ENCODE measurements at regions not wholly inside any gene's neighbourhood (a gene's known extent, or its start where the extent isn't known, plus 50 kb on each side); places are given as distances from the start of the nearest gene placed in this dataset.
"Not testable (repeated sequence)": the region's sequence is repeated elsewhere in the genome, so short reads cannot be mapped to it uniquely, and the experiment has no call there.

DNA sequence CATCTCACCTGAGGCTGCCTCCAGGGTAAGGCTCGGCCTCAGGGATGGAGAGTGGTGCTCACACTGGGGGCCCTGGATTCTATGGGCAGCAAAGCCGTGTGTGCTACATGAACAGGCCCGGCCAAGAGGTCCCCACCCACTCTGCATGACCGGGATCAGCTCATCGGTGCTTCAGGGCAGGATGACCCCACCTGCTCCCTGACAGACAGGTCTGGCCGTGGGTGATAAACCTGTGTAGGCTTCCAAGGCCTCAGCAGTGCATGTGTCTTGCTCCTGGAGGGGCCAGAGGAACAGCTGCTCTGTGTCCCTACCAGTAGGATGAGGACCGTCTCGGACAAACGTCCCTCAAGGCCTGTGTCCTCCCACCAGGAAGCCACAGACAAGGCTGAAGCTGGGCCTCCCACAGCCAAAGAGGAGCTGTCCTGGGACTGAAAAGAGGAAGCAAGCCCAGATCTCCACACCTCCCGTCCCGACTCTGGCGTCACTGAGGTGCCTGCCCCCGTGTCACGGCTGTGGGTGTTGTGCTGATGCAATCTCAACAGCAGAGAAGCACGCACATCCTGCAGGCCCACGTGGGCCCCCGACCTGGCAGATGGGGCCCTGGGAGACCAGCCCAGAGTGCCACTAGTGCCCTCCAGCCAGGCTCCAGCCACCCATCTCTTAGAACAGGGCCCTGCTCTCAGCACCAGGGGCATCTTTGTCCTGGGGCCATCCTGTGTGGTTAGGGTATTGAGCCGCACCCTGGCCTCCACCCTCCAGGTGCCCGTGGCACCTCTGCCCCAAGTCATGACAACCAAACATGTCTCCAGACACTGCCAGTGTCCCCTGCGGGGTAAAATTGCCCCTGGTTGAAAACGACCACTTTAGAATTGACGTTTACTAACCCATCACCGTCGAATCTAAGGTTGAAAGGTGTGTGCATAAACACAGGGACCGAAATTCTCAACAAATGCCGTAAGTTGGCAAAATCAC, 5455.9 kb upstream of the TPTE start:
- not testable (repeated sequence) for DNase-seq (ENCODE audit: low spot score)

DNA sequence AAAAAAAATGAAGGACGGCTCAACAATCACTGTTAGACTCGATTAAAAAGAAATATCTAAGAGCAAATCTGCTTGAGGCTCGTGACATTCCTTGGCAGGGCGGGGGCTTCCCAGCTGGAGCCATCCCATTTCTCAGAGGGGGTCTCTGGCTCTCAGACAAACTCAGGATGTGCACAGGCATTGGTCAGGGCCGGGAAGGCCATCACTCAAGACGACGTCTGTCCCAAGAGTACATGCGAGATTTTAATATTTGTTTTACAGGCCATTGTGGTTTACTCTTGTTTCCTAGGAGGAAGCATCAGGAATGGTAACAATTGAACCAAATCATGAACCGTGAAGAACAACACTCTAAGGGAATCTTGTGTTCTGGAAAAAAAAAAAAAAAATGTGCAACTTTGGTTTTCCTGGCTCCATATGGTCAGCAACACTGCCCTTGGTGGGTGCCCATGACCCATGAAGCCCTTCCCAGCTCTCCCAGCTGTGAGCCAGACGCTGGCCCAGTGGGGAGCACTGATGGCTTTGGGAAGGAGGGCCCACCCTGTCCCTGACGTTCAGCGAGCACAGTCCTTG, 5454.6 kb upstream of the TPTE start:
- DNase-seq (ENCODE audit: low spot score) = not testable (repeated sequence)

DNA sequence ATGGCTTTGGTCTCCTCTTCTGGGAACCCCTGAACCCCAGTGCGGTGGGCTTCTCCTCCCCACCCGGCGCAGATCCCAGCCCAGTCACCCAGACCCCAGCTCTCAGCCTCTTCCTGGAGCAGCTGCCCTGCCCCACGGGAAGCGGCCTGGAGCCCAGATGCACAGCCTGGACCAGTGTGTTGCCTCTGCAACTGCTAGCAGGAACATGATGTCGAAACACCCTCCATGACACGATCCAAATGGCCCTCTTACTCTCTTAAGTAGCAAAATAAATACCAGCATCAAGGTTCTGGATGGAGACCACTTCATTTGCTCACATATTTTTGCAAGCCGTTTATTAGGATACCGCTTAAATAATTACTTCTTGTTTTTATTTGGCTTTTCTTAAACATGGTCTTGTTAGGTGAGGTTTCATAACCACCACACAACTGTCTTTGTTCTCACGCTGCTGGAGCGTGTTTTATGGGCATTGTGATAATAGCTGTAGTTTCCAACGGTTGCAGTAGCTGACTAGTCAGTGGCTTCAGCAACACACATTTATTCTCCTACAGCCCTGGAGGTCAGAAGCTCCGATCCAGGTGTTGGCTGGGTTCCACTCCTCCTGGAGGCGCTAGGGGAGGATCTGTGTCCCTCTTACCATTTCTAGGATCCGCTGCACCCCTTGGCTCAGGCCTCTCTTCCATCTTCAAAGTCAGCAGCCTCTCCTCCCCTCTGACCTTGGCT, 5453.9 kb upstream of the TPTE start:
- not testable (repeated sequence) for DNase-seq (ENCODE audit: low spot score)

DNA sequence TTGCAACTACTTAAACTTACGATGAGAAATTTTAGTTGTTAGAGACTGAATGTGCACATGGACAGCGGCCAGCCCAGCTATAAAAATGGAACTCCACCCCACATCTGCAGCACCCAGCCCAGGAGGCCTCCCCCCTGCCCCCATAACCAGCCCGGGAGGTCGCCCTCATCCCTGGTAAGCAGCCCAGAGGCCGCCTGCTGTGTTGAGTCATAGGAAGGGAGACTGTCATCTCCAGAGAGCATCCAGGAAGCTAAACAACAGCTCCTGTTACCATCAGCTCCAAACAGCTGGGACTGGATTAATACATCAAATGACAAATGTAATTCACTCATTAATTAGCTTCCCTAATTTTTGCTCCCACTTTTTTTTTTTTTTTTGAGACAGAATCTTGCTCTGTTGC, 5452.7 kb upstream of the TPTE start:
- DNase-seq (ENCODE audit: low spot score) = not testable (repeated sequence)

DNA sequence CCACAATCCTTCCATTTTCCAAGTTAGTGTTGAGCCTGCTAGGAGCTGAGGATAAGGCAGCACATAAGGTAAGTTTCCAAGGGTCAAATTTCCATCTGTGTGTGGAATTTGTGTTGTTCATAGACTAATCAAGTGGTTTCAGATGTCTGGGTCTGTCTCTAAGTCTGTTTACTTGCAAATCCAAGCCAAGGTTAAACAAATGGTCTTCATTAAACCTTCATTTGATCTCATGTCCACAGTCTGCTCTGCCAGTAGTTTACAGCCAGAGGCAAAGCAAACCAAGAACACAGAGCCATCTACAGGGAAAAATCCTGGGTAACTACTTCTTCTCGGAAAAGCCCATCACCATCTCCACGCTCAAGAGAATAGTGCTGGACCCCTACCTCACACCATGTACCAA, 5450.2 kb upstream of the TPTE start:
- DNase-seq (ENCODE audit: low spot score) = not testable (repeated sequence)

DNA sequence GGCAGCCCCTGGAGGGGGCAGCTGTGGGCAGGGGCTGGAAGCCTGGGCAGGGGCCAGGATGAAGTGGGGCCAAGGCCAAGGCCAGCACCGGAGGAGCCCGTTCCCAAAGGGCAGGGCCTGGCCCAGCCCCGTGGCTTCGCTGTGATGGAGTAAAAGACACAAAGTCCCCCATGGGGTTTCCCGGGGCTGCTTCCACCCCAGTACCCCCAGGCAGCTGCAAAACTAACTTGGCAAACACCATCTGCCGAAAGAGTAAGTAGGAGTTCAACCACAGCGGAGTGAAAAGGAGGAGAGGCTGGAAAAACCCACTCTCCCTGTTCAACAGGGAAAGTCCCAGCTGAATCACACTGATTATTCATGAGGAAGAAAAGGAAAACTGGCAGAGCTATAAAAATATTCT, 5444.5 kb upstream of the TPTE start:
- not testable (repeated sequence) for DNase-seq (ENCODE audit: low spot score)

DNA sequence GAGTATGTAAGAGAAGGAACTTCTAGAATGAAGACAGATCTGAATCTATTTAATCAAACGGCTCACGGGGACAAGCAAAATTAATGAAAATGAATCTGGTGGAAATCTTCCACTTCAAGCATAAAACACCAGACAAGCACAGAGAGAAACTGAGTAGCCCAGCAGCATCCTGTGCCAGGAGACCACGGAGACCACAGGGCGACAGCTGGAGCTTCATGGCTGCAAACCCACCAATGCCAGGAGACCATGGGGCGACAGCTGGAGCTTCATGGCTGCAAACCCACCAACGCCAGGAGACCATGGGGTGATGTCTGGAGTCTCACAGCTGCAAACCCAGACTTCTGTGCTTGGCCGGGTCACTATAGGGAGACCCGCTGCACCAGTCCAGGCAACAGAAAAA, 5442.0 kb upstream of the TPTE start:
- not testable (repeated sequence) for DNase-seq (ENCODE audit: low spot score)

DNA sequence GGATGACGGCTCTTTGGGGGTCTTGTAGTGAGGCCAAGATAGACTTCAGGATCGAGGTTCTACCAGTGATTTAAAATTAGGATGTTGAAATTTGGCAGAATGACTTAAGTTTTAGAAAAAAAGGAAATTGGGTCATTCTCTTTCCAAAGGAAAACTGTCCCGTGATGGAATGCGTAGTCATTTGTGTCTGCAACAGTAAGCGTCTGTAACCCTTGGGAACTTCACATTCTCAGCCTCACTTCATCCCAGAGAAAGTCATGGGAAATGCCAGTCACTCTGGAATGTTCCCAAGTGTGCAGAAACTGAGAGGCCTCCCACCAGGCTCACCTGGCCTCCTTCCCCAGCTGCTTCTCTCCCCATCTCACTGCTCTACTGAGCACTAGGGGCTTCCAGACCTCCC, 5441.4 kb upstream of the TPTE start:
- not testable (repeated sequence) for DNase-seq (ENCODE audit: low spot score)

DNA sequence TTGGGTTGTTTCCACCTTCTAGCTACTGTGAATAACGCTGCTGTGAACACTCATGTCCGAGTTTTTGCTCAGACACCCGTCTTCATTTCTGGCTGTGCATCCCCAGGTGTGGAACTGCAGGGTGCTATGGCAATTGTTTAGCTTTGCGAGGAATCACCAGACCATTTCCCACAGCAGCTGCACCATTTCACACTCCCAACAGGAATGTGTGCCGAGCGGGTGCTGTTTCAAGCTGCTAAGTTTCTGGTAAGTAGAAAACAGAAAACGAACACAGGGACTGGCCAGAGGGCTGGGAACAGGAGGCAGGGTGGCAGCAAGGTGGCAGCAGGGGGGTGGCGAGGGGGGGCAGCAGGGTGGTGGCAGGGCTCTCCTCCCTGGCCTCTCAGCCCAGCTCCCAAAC, 5437.1 kb upstream of the TPTE start:
- DNase-seq (ENCODE audit: low spot score) = not testable (repeated sequence)

DNA sequence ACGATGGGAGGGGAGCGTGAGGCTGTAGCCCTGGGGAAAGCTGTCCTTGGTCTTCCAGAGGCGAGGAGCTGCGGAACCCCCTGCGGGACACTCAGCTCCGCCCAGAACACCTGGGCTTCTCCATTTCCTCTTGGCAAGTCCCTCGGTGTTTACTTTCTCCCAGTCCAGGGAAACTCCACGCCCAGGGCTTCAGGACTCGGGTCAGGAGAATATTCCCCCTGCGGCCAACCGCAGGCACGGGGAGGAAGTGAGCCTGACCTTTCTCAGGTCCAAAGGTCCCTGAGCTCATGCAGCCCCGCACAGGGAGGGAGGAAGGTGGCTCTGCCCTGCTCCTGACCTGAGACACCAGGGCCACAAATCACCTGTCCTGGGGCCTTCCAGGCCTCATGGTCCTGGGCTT, 5435.9 kb upstream of the TPTE start:
- DNase-seq (ENCODE audit: low spot score) = not testable (repeated sequence)

DNA sequence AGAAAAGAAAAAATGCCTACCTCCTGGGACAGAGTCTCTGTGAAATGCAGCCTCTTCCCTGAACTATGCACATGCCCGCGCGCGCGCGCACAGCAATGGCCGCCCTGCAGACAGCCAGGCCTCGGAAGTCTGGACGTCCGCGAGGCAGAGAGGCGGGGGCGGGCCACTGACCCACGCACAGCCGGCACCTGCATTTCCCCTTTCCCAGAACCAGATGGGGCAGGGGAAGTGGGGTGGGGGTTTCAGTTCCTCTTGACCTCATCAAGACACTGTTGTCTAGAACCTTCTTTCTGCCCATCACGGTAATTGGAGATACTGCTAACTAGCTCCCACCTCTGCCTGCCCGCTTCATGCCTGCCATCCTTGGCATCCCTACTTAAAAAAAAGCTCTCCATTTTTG, 5435.0 kb upstream of the TPTE start:
- DNase-seq (ENCODE audit: low spot score) = not testable (repeated sequence)

DNA sequence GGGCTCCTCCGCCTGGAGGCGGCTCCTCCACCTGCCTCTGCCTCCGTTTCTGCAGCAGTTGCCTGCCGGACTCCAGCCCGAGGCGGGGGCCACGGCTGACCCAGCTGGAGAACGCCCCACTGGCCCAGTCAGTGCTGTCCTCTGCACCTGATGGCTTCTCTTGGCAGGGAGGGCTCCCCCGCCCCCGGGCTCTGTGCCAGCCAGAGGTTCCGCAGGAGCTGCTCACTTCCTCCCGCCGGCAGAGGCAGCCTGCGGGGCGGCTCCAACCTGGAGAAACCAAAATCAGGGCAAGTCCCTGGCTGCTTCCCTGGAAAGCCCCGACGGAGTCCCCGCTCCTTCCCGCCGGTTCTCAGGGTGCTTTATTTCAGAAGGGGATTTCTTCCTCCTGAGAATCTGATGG, 5432.6 kb upstream of the TPTE start:
- DNase-seq (ENCODE audit: low spot score) = not testable (repeated sequence)

DNA sequence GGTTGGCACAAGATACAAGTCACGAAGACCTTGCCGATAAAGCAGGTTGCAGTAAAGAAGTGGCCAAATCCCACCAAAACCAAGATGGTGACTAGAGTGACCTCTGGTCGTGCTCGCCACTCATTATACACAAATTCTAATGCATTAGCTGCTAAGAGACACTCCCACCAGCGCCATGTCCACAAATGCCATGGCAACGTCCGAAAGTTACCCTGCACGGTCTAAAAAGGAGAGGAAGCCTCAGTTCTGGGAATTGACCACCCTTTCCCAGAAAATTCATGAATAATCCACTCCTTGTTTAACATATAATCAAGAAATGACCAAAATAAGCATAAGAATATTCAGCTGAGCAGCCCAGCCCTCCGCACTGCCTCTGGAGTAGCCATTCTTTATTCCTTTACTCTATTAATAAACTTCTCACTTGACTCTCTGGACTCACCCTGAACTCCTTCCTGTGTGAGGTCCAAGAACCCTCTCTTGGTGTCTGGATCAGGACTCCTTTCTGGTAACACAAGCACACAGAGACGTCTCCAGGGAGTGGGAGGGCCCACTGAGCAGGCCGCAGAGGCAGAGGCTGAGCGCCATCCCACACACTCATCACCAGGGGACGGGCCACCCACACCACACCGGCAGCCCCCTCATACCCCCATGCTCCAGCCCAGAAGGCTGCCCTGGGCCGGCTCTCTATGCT, 5431.8 kb upstream of the TPTE start:
- not testable (repeated sequence) for DNase-seq (ENCODE audit: low spot score)

DNA sequence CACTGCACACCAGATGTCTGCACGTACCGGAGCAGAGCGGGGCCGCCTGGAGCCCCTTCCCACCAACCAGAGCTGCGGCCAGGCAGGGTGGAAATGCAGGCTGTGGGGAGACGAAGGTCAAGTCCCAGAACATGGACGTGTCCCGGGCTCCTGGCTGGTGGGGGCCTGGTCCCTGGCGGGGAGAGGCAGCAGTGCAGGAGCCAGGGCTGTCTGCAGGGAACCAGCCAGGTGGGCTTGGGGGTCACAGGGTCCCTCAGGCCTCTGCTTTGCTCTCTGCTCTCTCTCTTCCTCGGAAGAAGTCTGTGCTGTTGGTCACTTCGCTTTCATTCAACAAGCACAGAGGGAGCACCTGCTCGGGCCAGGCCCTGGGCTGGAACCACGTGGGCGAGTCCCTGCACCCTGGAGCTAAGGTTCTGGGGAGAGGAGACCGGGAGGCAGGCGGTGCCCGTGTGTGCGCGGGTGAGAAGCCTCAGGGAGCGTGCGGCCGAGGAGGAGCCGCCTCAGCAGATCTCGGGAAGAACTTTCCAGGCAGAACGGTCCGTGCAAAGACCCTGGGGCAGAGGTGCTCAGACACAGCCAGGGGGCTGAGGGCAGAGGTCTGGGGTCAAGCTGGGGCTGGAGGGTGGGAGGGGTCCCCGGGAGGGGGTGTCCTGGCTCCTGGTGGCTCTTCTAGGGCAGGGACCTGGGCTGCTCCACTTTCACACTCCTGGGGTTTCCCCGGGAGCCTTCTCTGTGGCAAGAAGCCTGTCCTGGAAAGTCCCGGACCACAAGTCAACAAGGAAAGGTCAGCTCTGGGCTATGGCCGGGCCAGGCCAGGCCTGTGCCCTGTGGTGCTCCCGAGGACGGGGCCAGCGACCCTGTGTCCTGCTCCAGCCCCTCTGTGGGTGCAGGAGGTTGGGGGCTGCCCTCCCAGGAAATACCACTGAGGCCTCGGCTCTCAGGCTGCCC, 5431.0 kb upstream of the TPTE start:
- not testable (repeated sequence) for DNase-seq (ENCODE audit: low spot score)

DNA sequence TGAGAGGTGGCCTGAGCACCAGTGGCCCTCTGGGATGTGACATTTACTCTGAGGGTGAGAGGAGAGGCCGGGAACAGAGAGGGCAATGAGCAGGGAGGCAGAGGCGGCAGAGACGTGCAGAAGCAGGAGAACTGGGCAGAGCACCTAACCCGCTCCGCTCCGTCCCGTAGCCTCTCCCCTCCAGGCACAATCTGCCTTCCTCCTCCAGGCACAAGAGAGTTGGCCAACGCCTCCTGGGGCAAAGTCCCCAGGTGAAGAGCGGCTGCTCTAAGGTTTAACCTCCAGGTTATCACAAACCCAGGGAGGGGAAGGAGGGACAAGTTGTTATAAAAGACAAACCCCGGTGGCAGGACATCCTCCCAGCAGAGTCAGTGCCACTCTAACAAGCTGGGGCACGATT, 5430.1 kb upstream of the TPTE start:
- DNase-seq (ENCODE audit: low spot score) = not testable (repeated sequence)

DNA sequence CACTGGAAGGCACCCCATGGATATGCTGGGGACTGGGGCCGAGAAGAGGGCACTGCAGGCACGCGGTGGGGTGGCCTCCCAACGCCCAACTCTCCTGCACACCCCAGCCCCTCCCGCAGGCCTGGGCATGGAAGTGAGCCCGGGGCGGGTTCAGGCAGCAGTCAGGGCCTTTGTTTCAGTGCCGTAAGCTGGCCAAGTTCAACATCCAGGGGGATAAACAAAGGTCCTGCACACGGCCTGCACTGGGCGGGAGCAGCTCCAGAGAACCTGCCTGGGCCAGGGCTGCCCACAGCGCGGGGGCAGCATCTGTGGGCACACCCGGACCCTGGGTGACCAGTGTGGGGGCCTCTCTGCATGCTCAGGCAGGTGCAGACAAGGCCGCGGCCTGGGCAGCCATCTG, 5425.8 kb upstream of the TPTE start:
- DNase-seq (ENCODE audit: low spot score) = not testable (repeated sequence)

DNA sequence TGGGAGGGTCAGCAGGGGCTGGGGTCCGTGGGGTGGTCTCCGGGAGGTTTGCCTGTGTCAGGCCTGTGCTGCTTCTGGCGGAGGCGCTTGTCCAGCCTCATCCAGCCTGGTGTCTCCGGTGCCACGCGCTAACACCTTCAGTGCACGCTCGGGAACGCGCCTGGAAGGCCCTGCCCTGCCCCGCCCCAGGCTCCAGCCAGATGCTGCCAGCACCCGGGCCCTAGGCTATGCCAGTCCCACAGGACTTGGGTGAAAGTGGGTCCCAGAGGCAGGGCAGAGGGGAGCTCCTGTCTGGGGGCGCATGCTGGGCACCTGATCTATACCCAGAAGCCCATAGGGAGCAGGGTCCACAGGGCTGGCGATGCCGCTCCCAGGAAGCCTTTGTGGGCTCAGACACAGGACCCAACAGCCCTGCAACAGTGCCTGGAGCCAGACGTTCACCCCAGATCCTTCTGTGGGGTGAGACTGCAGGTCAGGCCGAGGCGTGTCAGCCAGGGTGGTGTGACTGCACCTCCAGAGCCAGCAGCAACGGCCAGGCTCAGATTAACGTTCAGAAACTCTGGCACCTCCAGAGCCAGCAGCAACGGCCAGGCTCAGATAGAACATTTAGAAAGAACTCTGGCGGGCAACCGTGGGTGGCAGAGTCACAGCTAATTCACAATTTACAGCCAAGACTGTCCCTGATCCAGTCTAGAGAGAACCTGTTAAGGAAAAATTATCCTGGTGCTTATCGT, 5423.2 kb upstream of the TPTE start:
- not testable (repeated sequence) for DNase-seq (ENCODE audit: low spot score)

DNA sequence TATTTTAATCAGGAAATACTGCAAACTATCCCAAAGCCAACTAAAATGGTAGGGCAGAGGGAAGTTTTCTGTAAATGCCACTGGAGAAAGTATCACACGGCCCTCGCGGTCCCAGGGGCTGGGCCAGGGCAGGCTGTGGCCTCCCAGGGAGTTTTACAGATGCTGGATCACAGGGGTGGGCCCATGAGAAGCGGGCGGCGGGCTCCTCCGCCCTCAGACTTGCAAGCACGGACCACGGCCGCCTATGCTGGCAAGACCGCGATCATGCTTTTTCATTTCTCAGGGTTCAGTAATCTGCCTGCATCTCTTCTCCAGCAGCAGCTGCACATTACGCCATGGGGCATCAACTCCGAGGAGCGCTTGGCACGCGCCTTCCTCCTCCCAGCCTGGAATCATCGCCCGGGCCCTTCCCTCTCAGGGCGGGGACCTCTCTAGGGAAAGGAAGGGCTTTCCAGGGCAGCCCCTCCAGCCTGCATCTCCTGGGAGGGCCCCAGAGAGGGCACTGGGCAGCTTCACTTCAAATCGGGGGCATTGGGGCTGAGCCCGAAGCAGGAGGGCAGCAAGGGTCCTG, 5420.7 kb upstream of the TPTE start:
- DNase-seq (ENCODE audit: low spot score) = not testable (repeated sequence)

DNA sequence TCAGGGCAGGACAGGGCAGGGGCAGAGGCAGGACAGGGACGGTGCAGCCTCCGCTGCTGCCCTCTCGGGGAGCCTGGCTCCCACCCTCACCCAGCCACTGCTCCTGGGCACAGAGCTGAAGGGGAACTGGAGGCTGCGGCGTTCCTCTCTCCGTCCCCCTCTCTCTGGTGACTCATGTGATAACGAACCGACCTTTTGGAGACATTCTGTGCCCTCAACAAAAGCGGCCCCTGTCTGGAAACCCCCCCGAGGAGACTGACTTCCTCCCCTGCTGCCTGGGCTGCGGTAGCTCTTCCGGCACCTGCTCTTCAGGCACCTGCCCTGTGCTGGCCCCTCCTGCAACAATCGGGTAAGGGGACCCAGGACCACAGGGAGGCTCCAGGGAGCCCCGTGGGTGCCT, 5419.6 kb upstream of the TPTE start:
- not testable (repeated sequence) for DNase-seq (ENCODE audit: low spot score)

Measured in hematopoietic multipotent progenitor cell treated with erythropoietin and hydrocortisone succinate and interleukin-3 and kit ligand, for 15 days (in vitro differentiated cells).